Neural cell (in vitro differentiated cells): ENCODE measurements at regions not wholly inside any gene's neighbourhood (a gene's known extent, or its start where the extent isn't known, plus 50 kb on each side); places are given as distances from the start of the nearest gene placed in this dataset.

Experiments
- EP300 ChIP-seq: fragments of 450-650 bp; conservative IDR thresholded peaks from 2 replicates; pipeline ENCODE4 v1.6.1; 2014; ENCODE audit warnings: antibody characterized with exemption, mild to moderate bottlenecking, moderate library complexity; ENCODE audit not compliant: poor library complexity, severe bottlenecking
- EZH2 ChIP-seq: fragments of 200-600, 300-800 bp; shearing (Covaris generic), sonication (generic); IDR thresholded peaks from 2 replicates; pipeline ENCODE4 v1.6.1; 2014; ENCODE audit warnings: antibody characterized with exemption, low read length, borderline replicate concordance, mild to moderate bottlenecking; ENCODE audit not compliant: insufficient read depth, poor library complexity, severe bottlenecking
- MXI1 ChIP-seq: fragments of 450-650 bp; conservative IDR thresholded peaks from 2 replicates; pipeline ENCODE4 v1.6.1; 2014; ENCODE audit warnings: antibody characterized with exemption, mild to moderate bottlenecking; ENCODE audit not compliant: poor library complexity, severe bottlenecking
- POLR2AphosphoS5 ChIP-seq: IDR thresholded peaks from 2 replicates; pipeline ENCODE4 v1.6.1; 2012
- RAD21 ChIP-seq: fragments of 450-650 bp; conservative IDR thresholded peaks from 2 replicates; pipeline ENCODE4 v1.6.1; 2014; ENCODE audit warnings: antibody characterized with exemption, mild to moderate bottlenecking, moderate library complexity
- TAF1 ChIP-seq: IDR thresholded peaks from 2 replicates; pipeline ENCODE4 v1.6.1; 2012; ENCODE audit warnings: low read depth
- TF ChIP-seq, protein P1 (sequence below): fragments of 450-650 bp; IDR thresholded peaks from 2 replicates; pipeline ENCODE4 v1.5.1; 2014; ENCODE audit warnings: antibody characterized with exemption, mild to moderate bottlenecking, moderate library complexity; ENCODE audit not compliant: poor library complexity, severe bottlenecking
- TF ChIP-seq, protein P2 (sequence below): IDR thresholded peaks from 2 replicates; pipeline ENCODE4 v1.6.1; 2012; ENCODE audit warnings: borderline replicate concordance

DNA sequence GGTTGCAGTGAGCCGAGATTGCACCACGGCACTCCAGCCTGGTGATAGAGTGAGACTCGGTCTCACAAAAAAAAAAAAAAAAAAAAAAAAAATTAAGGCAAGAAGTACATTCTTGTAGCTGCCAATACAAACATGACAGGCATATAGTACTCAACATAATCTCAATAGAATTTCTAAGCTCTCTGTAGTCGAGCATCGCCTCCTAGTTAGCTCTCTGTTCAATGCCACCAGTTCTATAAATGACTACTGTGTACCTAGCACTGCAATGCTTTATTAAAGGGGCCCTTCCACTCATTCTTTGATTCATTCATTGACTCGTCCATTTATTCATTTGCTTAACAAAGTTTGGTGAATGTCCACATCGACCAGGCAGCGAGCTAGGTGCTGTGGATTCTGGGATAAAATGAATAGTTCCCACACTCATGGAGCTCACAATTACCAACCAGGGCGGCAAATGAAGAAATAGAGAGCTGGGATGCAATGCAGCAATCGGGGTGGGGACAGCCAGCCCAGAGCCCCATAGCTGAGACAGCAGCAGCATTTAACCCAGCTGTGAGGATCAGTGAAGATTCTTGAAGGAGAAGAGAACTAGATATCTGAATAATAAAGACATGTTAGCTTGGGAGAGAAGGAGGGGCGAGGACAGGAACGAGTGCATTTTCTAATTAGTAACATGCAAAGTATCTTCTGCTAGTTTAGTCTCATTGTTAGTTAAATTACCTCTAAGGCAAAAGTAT is 349.8 kb downstream of the LPIN1 start:
- TF ChIP-seq, protein P1, sequence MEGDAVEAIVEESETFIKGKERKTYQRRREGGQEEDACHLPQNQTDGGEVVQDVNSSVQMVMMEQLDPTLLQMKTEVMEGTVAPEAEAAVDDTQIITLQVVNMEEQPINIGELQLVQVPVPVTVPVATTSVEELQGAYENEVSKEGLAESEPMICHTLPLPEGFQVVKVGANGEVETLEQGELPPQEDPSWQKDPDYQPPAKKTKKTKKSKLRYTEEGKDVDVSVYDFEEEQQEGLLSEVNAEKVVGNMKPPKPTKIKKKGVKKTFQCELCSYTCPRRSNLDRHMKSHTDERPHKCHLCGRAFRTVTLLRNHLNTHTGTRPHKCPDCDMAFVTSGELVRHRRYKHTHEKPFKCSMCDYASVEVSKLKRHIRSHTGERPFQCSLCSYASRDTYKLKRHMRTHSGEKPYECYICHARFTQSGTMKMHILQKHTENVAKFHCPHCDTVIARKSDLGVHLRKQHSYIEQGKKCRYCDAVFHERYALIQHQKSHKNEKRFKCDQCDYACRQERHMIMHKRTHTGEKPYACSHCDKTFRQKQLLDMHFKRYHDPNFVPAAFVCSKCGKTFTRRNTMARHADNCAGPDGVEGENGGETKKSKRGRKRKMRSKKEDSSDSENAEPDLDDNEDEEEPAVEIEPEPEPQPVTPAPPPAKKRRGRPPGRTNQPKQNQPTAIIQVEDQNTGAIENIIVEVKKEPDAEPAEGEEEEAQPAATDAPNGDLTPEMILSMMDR = no peak
- TF ChIP-seq, protein P2, sequence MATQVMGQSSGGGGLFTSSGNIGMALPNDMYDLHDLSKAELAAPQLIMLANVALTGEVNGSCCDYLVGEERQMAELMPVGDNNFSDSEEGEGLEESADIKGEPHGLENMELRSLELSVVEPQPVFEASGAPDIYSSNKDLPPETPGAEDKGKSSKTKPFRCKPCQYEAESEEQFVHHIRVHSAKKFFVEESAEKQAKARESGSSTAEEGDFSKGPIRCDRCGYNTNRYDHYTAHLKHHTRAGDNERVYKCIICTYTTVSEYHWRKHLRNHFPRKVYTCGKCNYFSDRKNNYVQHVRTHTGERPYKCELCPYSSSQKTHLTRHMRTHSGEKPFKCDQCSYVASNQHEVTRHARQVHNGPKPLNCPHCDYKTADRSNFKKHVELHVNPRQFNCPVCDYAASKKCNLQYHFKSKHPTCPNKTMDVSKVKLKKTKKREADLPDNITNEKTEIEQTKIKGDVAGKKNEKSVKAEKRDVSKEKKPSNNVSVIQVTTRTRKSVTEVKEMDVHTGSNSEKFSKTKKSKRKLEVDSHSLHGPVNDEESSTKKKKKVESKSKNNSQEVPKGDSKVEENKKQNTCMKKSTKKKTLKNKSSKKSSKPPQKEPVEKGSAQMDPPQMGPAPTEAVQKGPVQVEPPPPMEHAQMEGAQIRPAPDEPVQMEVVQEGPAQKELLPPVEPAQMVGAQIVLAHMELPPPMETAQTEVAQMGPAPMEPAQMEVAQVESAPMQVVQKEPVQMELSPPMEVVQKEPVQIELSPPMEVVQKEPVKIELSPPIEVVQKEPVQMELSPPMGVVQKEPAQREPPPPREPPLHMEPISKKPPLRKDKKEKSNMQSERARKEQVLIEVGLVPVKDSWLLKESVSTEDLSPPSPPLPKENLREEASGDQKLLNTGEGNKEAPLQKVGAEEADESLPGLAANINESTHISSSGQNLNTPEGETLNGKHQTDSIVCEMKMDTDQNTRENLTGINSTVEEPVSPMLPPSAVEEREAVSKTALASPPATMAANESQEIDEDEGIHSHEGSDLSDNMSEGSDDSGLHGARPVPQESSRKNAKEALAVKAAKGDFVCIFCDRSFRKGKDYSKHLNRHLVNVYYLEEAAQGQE = no peak
- no peak for TF ChIP-seq EZH2
- TF ChIP-seq MXI1 = no peak
- TF ChIP-seq EP300 = no peak
- TF ChIP-seq RAD21 = no peak
- TF ChIP-seq TAF1 = no peak
- TF ChIP-seq POLR2AphosphoS5 = no peak
